ENCODE measurements at regions not wholly inside any gene's neighbourhood (a gene's known extent, or its start where the extent isn't known, plus 50 kb on each side); places are given as distances from the start of the nearest gene placed in this dataset.
"Not testable (repeated sequence)": the region's sequence is repeated elsewhere in the genome, so short reads cannot be mapped to it uniquely, and the experiment has no call there.

GRCh38 chr15:100766243-100767000 lies 113.2 kb upstream of the ALDH1A3 start:
- DNase-seq (ENCODE audit: low read depth), result no peak

- DNase-seq (ENCODE audit: low read depth), result no peak
Observed at GRCh38 chr15:100767001-100767825, 112.4 kb upstream of the ALDH1A3 start.

GRCh38 chr15:100768501-100768931 lies 111.1 kb upstream of the ALDH1A3 start:
- no peak for DNase-seq (ENCODE audit: low read depth)

GRCh38 chr15:100769043-100769974 lies 110.3 kb upstream of the ALDH1A3 start:
- DNase-seq (ENCODE audit: low read depth), result no peak

GRCh38 chr15:100769975-100770340 lies 109.7 kb upstream of the ALDH1A3 start:
- DNase-seq (ENCODE audit: low read depth), result no peak

GRCh38 chr15:100770661-100771584 lies 108.7 kb upstream of the ALDH1A3 start:
- no peak for DNase-seq (ENCODE audit: low read depth)

GRCh38 chr15:100771746-100772145 lies 107.9 kb upstream of the ALDH1A3 start:
- no peak for DNase-seq (ENCODE audit: low read depth)

- no peak for DNase-seq (ENCODE audit: low read depth)
Observed at GRCh38 chr15:100772478-100772877, 107.2 kb upstream of the ALDH1A3 start.

- DNase-seq (ENCODE audit: low read depth), result no peak
Observed at GRCh38 chr15:100772892-100773520, 106.6 kb upstream of the ALDH1A3 start.

- not testable (repeated sequence) for DNase-seq (ENCODE audit: low read depth)
Observed at GRCh38 chr15:100774044-100774443, 105.6 kb upstream of the ALDH1A3 start.

GRCh38 chr15:100775581-100776185 lies 103.9 kb upstream of the ALDH1A3 start:
- DNase-seq (ENCODE audit: low read depth), result no peak

- DNase-seq (ENCODE audit: low read depth), result no peak
Observed at GRCh38 chr15:100777821-100778220, 101.8 kb upstream of the ALDH1A3 start.

GRCh38 chr15:100778831-100779288 lies 100.8 kb upstream of the ALDH1A3 start:
- DNase-seq (ENCODE audit: low read depth), result peak; percentile 1

- peak; percentile 0 for DNase-seq (ENCODE audit: low read depth)
Observed at GRCh38 chr15:100779331-100780207, 100.1 kb upstream of the ALDH1A3 start.

- peak; percentile 0 for DNase-seq (ENCODE audit: low read depth)
Observed at GRCh38 chr15:100780208-100780800, 99.3 kb upstream of the ALDH1A3 start.

- peak; percentile 6 for DNase-seq (ENCODE audit: low read depth)
Observed at GRCh38 chr15:100781061-100781960, 98.3 kb upstream of the ALDH1A3 start.

GRCh38 chr15:100781961-100782530 lies 97.6 kb upstream of the ALDH1A3 start:
- DNase-seq (ENCODE audit: low read depth), result no peak
